Sciatic nerve (tissue), 2 donors: ENCODE measurements at regions not wholly inside any gene's neighbourhood (a gene's known extent, or its start where the extent isn't known, plus 50 kb on each side); places are given as distances from the start of the nearest gene placed in this dataset.

Experiments used
- ATAC-seq: fragments of 200-7000 bp; cut with Tn5 transposase; one replicate; pipeline ENCODE4 v1.9.1; 2020; ENCODE audit warnings: mild to moderate bottlenecking, moderate library complexity
- DNase-seq: peaks from one replicate; pipeline ENCODE4 v3.0.0-alpha.2; 2020; ENCODE audit warnings: low spot score
- intact Hi-C: fragments of 100-400 bp; cut with DNase I; formaldehyde crosslinking; loops from one replicate; pipeline ENCODE4 v1.14.2; 2022
- donor health status: DM: no; HTN: no; CAD: no.
- donor health status: DM: no; HTN: no; CAD: no.

- intact Hi-C loops = no loop called here
- ATAC-seq = no peak
- DNase-seq = no peak
These were observed 49.8 kb downstream of the ABCC12 start for GRCh38 chr16:48105976-48106375.

DNA sequence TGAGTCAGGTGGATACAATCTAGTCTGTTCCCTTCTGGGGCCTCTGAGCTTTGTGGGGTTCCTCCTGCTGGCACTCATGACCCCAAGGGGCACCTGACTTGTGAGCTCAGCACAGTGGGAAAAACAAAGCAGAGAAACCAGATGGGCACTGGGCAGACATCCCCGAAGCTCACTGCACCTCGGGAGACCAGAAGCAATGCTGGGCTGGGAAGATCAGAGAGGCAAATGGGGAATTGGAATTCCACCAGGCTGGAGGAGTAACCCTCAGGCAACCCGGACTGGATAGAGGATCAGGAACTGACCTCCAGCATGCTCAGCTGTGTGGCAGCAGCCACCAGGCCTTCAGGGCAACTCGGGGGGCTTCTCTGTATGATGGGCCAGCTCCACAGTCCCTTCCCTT, 50.3 kb downstream of the ABCC12 start:
- DNase-seq (no peak), ATAC-seq (no peak)
- intact Hi-C loops = no loop called here

DNA sequence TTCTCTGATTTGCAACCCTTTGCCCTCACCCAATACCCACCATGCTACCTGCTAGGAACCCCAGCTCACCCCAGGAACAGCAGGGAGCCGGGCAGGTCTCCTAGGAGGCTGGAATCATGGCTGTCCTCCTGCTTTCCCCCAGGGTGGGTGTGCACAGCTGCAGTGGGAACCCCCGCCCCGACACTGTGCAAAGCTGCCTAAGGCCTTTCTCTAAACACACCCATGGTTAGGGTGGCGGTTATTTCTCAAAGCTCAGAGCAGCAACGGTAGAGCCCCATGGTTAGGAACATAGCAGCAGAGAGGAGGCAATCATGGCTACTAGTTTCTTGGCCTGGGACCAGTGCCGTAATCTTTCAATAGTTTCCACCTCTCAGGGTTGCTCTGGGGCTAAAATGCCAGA, 52.2 kb downstream of the ABCC12 start:
- DNase-seq (no peak), ATAC-seq (no peak)
- intact Hi-C loops = no loop called here

DNA sequence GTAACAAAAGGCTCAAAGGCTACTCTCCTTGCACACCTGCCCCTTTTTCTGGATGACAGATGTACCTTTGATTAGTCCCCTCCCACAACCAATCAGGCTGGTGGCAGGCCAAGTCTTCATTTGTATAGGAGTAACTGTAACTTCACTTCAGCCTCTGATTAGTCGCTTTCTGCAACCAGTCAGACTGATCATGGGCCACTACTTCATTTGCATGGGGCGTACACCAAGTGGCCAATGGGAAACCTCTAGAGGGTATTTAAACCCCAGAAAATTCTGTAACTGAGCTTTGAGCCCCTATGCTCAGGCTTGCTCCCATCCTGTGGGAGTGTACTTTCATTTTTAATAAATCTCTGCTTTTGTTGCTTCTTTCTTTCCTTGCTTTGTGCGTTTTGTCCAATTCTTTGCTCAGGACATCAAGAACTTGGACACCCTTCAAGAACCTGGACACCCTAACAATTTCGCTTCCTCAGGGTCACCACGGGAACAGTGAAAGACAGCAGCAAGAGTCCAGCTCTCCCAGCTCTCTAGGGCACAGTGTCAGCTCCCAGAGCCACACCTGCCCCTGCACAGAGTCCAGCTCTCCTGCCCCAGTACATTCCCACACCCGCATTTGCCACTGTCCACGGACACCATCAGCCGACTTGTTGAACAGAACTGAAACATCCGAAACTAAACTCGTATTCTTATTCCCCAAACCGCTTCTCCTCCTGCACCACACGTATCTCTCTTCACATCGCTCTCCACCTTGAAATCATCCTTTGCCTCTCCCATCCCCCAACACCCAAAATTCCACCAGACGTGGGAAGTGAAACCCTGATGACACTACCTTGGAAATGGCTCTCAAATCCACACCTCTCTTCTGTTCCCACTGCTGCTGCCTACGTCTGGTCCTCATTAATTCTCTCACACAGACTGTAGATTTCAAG, 53.4 kb downstream of the ABCC12 start:
- ATAC-seq (no peak), DNase-seq (no peak)
- intact Hi-C loops = no loop called here

DNA sequence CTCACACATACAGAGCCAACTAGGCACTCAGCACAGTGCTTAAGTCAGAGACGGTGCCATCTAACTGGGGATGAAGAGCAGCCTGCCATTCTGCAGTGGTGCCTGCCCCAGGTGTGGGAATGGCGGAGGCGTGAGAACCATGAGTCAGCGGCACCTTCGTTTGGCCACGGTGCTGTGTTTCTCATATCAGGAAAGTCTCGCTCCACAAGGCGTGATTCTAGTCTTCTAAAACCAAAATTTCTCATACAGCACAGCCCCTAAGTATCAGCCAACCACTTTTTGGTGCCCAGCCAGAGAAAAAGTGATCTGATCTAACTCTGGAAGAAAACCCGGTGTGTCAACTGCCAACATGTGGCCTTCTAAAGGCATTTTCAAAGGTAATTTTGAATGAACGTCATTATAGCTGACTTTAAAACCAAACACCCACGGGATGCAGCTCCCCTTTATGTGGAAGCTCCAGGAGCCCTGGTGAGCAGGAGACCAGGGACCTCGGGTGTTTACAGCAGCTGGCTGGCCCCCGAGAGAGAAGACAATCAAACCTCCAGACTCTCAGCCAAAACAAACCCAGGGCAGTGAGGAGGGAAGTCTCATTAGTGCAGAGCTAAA, 54.6 kb downstream of the ABCC12 start:
- ATAC-seq (no peak), DNase-seq (no peak)
- intact Hi-C loops = no loop called here

DNA sequence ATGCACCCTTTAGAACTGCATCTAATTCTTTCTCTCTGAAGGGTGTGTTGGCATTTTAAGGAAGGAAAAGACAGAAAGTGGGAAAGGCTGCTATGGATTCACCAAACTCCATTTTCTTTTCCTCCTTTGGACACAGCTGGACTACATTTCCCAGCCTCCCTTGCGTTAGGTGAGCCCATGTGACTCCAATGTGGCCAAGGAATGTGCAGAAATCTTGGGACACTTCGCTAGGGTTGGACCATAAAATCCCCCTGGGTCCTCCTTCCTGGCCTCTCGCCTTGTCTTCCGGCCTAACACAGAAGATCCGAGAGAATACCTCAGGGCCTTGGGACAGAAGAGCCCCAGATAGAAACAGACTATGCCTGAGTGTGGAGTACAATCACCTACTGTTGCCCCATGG, 56.3 kb downstream of the ABCC12 start:
- intact Hi-C loops = no loop called here
- no peak for DNase-seq
- ATAC-seq = peak; percentile 64

GRCh38 chr16:48098472-48098871, 57.3 kb downstream of the ABCC12 start:
- no peak for DNase-seq
- intact Hi-C loops = no loop called here
- no peak for ATAC-seq

- DNase-seq (no peak), ATAC-seq (no peak)
- intact Hi-C loops = no loop called here
These were observed 64.7 kb downstream of the ABCC12 start for GRCh38 chr16:48091117-48091516.

- DNase-seq = no peak
- no peak for ATAC-seq
- intact Hi-C loops = no loop called here
These were observed 66.6 kb downstream of the ABCC12 start for GRCh38 chr16:48089053-48089792.

GRCh38 chr16:48087639-48088038, 68.2 kb downstream of the ABCC12 start:
- intact Hi-C loops = no loop called here
- DNase-seq = no peak
- no peak for ATAC-seq

DNA sequence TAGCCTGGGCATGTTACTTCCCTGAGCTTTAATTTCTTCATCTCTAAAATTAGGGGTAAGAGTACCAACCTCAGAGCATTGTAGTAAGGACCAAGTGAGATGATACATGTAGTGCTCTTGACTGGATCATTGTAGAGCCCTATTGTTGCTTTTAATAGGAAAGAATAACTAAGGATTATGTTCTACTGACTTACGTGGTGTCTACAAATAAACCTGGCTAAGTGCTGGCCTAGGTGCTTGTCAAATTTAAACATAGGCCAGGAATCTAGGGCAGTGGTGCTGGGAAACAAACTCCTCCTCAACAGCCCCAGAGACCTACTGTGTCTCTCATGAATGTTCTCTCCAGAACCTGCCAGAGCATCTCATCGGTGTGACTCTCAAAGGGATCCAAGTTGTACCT, 69.4 kb downstream of the ABCC12 start:
- ATAC-seq (no peak), DNase-seq (no peak)
- intact Hi-C loops = no loop called here

DNA sequence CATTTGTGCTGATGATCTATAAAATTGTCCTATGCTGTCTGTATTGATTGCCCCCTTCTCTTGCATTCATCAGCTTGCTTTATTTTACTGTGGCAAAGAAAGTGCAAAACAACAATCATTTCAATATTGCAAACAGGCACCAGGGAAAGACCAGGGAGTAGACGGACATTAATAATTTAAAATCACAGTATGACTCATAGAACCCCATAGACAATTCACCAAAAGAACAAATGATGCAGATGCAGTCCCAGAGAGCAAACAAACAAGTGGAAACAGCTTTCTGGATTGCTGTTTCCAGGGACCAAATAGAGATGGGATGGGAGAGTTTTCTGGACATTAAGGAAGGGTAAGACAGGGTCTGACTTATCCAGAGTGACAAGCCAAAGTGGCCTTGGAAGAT, 70.1 kb downstream of the ABCC12 start:
- ATAC-seq = no peak
- intact Hi-C loops = no loop called here
- no peak for DNase-seq

DNA sequence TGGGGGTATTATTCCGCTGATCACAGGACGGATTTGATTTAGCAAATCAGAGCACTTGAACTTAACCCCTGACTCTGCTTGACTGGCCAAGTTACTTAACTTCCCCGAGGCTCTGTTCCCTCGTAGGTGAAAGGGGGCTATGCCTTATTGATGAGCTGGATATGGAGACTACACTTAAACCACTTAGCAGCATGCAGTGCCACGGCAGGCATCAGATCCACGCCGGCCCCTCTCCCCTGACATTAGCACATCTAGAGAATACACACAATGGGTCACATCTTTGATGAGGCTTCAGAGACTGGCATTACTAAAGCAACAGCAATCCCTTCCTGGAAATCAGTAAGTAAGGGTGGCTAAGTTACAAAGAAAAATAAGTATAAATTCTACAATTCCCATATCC, 71.0 kb downstream of the ABCC12 start:
- ATAC-seq (no peak), DNase-seq (no peak)
- intact Hi-C loops = no loop called here

DNA sequence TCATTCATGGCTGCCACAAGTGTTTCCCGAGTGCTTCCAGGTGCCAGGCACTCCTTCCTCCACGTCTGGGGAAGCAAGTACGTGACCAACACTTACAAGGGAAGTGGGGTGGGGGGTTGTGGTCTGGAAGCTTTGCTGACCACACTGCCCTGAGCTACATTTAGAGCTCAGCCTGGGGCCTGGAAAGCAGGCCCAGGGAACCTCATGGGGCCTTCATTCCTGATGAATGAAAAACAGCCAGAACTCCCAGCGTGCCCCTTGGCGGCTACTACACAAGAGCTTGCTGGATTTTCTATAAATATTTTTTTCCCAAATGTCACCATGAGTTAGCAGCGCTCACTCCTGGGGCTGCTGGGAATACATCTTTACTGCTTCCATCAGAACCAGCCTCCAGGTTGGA, 73.3 kb downstream of the ABCC12 start:
- intact Hi-C loops = no loop called here
- DNase-seq (no peak), ATAC-seq (no peak)

GRCh38 chr16:48081656-48082055, 74.1 kb downstream of the ABCC12 start:
- DNase-seq (no peak), ATAC-seq (peak; percentile 32)
- intact Hi-C loops = no loop called here

GRCh38 chr16:48076455-48077012, 79.3 kb downstream of the ABCC12 start:
- intact Hi-C loops = no loop called here
- ATAC-seq = peak; percentile 64
- no peak for DNase-seq

- no peak for ATAC-seq
- intact Hi-C loops = no loop called here
- DNase-seq = no peak
These were observed 80.4 kb downstream of the ABCC12 start for GRCh38 chr16:48075398-48075797.

GRCh38 chr16:48067388-48067787, 88.4 kb downstream of the ABCC12 start:
- intact Hi-C loops = no loop called here
- ATAC-seq (no peak), DNase-seq (no peak)

DNA sequence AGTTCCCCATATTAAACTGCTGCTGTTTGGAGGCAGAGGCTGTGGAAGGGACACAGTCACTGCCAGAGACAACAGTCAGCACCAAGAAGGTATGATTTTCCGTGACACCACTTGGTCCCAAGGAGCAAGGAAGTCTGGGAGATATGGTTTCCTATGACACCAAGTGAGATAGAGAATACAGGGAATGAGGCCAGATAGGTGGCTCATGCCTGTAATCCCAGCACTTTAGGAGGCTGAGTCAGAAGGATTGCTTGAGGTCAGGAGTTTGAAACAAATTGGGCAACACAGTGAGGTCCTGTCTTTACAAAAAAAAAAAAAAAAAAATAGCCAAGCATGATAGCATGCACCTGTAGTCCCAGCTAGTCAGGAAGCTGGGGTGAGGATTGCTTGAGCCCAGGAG, 90.8 kb downstream of the ABCC12 start:
- intact Hi-C loops = no loop called here
- ATAC-seq = no peak
- DNase-seq = no peak

GRCh38 chr16:48062681-48063080, 93.1 kb downstream of the ABCC12 start:
- intact Hi-C loops = no loop called here
- no peak for DNase-seq
- ATAC-seq = no peak
